HEK293T (cell line): ENCODE measurements at regions not wholly inside any gene's neighbourhood (a gene's known extent, or its start where the extent isn't known, plus 50 kb on each side); places are given as distances from the start of the nearest gene placed in this dataset.

Source experiments
- CTCF ChIA-PET: fragments of 350-600 bp; formaldehyde crosslinking; extraction: SDS; loops from one replicate; lab custom pipeline; 2021; ENCODE audit warnings: antibody characterized with exemption, inconsistent platforms; lab: Yijun Ruan, JAX
- POLR2A ChIA-PET: fragments of 350-600 bp; formaldehyde crosslinking; extraction: SDS; loops from one replicate; lab custom pipeline; 2020; ENCODE audit warnings: antibody characterized with exemption, inconsistent platforms; lab: Yijun Ruan, JAX
- DNase-seq: peaks from one replicate; pipeline ENCODE4 v3.0.0; 2012; ENCODE audit warnings: mixed read lengths; ENCODE audit errors: extremely low spot score
- ARNT ChIP-seq: fragments of 450-650 bp; IDR thresholded peaks from 2 replicates; pipeline ENCODE4 v1.6.1; 2017; ENCODE audit warnings: mild to moderate bottlenecking
- CTBP1 ChIP-seq: fragments of 450-650 bp; IDR thresholded peaks from 2 replicates; pipeline ENCODE4 v1.6.1; 2016; ENCODE audit warnings: borderline replicate concordance
- ELF4 ChIP-seq: fragments of 450-650 bp; IDR thresholded peaks from 2 replicates; pipeline ENCODE4 v1.6.1; 2017; ENCODE audit warnings: antibody characterized with exemption
- FOXA1 ChIP-seq: fragments of 450-650 bp; IDR thresholded peaks from 2 replicates; pipeline ENCODE4 v1.6.1; 2016; ENCODE audit warnings: mild to moderate bottlenecking
- FOXK2 ChIP-seq: fragments of 450-650 bp; IDR thresholded peaks from 2 replicates; pipeline ENCODE4 v1.6.1; 2016; ENCODE audit warnings: mild to moderate bottlenecking
- HDGF ChIP-seq: fragments of 450-650 bp; IDR thresholded peaks from 2 replicates; pipeline ENCODE4 v1.6.1; 2017; ENCODE audit warnings: antibody characterized with exemption, borderline replicate concordance
- L3MBTL2 ChIP-seq: fragments of 450-650 bp; conservative IDR thresholded peaks from 2 replicates; pipeline ENCODE4 v1.6.1; 2016; ENCODE audit warnings: mild to moderate bottlenecking
- LEF1 ChIP-seq: fragments of 450-650 bp; IDR thresholded peaks from 2 replicates; pipeline ENCODE4 v1.6.1; 2017; ENCODE audit warnings: mild to moderate bottlenecking, borderline replicate concordance
- NFRKB ChIP-seq: fragments of 450-650 bp; IDR thresholded peaks from 2 replicates; pipeline ENCODE4 v1.6.1; 2016; ENCODE audit warnings: mild to moderate bottlenecking, moderate library complexity
- PKNOX1 ChIP-seq: fragments of 450-650 bp; IDR thresholded peaks from 2 replicates; pipeline ENCODE4 v1.6.1; 2016
- SP1 ChIP-seq: fragments of 450-650 bp; IDR thresholded peaks from 2 replicates; pipeline ENCODE4 v1.6.1; 2017
- SUZ12 ChIP-seq: fragments of 450-650 bp; IDR thresholded peaks from 2 replicates; pipeline ENCODE4 v1.6.1; 2016; ENCODE audit warnings: mild to moderate bottlenecking
- TARDBP ChIP-seq: fragments of 450-650 bp; IDR thresholded peaks from 2 replicates; pipeline ENCODE4 v1.6.1; 2016
- ZNF384 ChIP-seq: fragments of 450-650 bp; IDR thresholded peaks from 2 replicates; pipeline ENCODE4 v1.6.1; 2016

- ChIA-PET CTCF (no interaction called here), POLR2A (no interaction called here)
- TF ChIP-seq HDGF (no peak), FOXA1 (no peak), ZNF384 (no peak), NFRKB (no peak), PKNOX1 (no peak), LEF1 (no peak), TARDBP (no peak), SUZ12 (no peak), FOXK2 (no peak), CTBP1 (no peak), ELF4 (no peak), SP1 (no peak), L3MBTL2 (no peak), ARNT (no peak)
- DNase-seq = no peak
Measured at GRCh38 chr4:71288875-71289274, 49.9 kb upstream of the SLC4A4 start.
